ENCODE measurements at regions not wholly inside any gene's neighbourhood (a gene's known extent, or its start where the extent isn't known, plus 50 kb on each side); places are given as distances from the start of the nearest gene placed in this dataset.

DNA sequence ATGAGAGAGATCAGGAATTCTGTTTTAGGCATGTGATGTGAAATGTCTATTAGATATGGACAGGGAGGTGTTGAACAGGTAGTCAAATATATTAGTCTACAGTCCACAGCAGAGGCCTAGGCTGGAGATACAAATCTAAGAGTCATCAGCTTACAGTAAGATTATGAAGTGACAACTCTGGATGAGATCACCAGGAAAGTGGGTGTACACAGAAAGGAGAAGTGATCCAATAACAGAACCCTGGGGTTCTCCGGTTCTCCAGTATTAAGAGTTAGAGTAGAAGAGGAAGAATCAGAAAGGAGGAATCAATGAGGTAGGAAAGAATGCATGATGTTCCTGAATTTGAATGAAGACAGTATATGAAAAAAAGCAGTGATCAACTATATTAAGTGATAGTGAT, 362.3 kb downstream of the FIGN start:
- no peak overlapping the region for H3K4me3 Mint-ChIP-seq
- no peak for DNase-seq
- no peaks in the 10 kb centered on the region for H3K36me3 Mint-ChIP-seq
- H3K27ac Mint-ChIP-seq = no peak overlapping the region
- no peaks in the 10 kb centered on the region for H3K27me3 Mint-ChIP-seq (ENCODE audit: low read depth in 3 of 3)
- H3K9me3 Mint-ChIP-seq = peaks cover 8 to 46% (median 23%) of the 10 kb centered on the region in 6 donors
- H3K4me1 Mint-ChIP-seq = no peaks in the 10 kb centered on the region

DNA sequence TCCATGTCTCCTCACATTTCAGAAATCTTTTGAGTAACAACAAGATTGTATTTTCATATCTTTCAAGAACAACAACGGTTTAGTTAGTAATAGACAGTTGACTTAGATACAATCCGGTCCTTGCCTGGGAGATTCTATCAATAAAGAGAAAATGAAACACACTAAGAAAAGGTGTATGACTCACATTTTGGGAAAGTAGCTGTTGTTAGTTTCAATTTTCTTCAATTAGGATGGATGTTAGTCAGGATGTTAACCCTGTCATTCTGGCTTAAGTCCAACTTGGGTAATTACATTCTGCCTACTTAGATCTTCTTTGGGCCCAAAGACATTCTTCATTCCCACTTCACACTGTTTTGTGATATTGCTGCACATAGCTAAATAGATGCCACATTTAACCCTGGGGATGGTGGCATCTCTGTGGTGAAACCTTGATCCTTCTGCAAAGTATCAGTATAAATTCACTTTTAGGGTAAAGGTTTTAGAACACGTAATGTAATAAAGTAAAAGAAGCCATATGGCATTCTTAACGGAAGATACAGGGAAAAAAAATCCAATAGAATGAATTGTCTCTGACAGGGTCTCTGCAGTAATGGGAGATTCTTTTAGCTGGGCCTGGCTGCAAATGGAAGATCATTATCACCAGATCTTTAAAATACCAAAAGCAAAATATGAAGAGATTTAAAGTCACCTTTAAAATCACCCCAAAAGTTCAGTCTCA, 365.5 kb downstream of the FIGN start:
- no peaks in the 10 kb centered on the region for H3K36me3 Mint-ChIP-seq
- no peak overlapping the region for H3K27ac Mint-ChIP-seq
- DNase-seq = no peak
- no peaks in the 10 kb centered on the region for H3K27me3 Mint-ChIP-seq (ENCODE audit: low read depth in 3 of 3)
- H3K9me3 Mint-ChIP-seq = peaks cover 8 to 42% (median 19%) of the 10 kb centered on the region in 6 donors
- no peak overlapping the region for H3K4me3 Mint-ChIP-seq
- no peaks in the 10 kb centered on the region for H3K4me1 Mint-ChIP-seq

DNA sequence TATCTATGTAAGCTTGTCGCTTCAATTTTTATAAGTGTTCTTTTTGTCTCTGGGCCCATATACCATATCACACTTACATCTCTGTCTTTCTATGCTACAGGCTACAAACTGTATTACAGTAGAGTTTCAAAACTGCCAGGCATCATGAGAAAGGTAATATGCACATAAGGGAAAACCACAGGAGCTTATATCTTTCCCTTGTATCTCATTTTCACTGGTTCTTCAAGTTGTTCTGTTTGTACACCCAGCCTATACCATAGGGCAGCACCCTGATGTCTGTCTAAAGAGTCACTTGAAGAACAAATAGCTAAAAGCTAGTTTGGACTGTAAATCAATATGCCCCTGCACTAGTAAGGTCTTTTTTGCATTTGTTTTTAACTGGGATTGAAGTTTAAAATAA, 366.7 kb downstream of the FIGN start:
- DNase-seq = no peak
- H3K4me1 Mint-ChIP-seq = no peaks in the 10 kb centered on the region
- H3K9me3 Mint-ChIP-seq = peaks cover 9 to 50% (median 23%) of the 10 kb centered on the region in 6 donors

DNA sequence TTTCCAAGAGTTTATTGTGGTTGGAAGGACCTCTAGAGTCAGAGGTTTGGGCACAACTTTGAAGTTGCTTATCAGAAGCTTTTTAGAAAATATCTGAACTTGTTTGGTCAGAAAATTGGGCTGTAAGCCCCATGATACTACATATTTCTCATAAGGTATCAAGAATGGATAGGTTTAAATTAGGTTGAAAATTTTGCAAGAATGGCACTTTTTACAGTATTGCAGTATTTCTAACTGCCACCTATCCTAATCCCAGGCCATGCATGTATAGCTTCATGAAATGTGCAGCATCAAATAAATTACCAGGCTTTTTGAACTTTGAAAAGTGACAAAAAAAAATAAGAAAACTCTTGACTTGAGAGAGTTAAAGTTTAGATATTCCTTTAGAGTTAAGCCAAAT, 367.2 kb downstream of the FIGN start:
- Mint-ChIP-seq H3K4me3 (no peak overlapping the region), H3K36me3 (no peaks in the 10 kb centered on the region), H3K27ac (no peak overlapping the region), H3K27me3 (ENCODE audit: low read depth in 3 of 3) (no peaks in the 10 kb centered on the region), H3K4me1 (no peaks in the 10 kb centered on the region), H3K9me3 (peaks cover 12 to 47% (median 22%) of the 10 kb centered on the region in 6 donors)
- DNase-seq = no peak

More for the DNA sequence above, 366.7 kb downstream of the FIGN start:
- Mint-ChIP-seq H3K4me3 (no peak overlapping the region), H3K27me3 (ENCODE audit: low read depth in 3 of 3) (no peaks in the 10 kb centered on the region), H3K27ac (no peak overlapping the region), H3K36me3 (no peaks in the 10 kb centered on the region)

DNA sequence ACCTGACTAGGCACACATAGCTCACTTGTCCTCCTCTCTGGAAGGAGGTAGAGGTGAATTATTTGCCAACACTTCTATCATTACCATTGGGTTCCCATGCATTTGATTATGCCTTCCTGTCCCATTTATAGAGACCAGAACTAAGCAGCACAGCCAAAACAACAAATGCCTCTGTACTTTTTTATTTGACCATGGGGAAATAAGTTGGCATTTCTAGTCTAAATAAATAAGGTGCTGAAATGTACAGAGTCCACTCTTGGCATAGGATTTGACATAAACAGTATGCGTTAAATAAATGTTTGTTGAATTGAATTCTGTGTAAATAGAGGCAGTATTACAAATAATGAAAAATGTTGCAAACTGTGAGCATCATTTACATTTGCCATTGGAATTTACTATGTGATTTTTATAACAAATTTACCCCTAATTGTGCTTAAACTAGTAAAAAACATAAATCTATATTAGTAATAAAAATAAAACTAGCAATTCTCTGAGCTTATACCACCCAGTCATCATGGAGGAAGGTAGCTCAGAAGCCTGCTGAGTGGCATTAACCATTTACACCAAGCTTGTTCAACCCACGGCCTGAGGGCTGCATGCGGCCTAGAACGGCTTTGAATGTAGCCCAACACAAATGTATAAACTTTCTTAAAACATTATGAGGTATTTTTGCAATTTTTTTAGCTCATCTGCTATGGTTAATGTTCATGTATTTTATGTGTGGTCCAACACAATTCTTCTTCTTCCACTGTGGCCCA, 367.8 kb downstream of the FIGN start:
- Mint-ChIP-seq H3K4me1 (no peaks in the 10 kb centered on the region), H3K9me3 (peaks cover 12 to 45% (median 20%) of the 10 kb centered on the region in 6 donors), H3K27ac (no peak overlapping the region), H3K27me3 (ENCODE audit: low read depth in 3 of 3) (no peaks in the 10 kb centered on the region), H3K4me3 (no peak overlapping the region), H3K36me3 (no peaks in the 10 kb centered on the region)
- DNase-seq = no peak

DNA sequence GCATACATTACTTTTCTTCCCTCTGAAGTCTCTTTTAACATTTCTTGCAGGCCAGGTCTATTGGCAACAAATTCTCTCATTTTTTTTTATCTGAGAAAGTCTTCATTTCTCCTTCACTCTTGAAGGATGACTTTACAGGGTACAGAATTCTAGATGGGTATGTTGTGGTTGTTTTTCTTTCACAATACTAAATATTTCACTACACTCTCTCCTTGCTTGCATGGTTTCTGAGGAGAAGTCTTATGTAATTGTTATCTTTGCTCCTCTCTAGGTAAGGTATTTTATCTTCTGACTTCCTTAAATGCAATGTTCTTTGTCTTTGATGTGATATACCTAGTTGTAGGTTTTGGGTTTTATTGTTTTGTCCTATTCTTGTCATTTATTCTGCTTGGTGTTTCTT, 371.1 kb downstream of the FIGN start:
- Mint-ChIP-seq H3K36me3 (no peaks in the 10 kb centered on the region), H3K9me3 (peaks cover 6 to 24% (median 17%) of the 10 kb centered on the region in 6 donors), H3K4me3 (no peak overlapping the region), H3K27me3 (ENCODE audit: low read depth in 3 of 3) (no peaks in the 10 kb centered on the region), H3K4me1 (no peaks in the 10 kb centered on the region), H3K27ac (no peak overlapping the region)
- DNase-seq = no peak

DNA sequence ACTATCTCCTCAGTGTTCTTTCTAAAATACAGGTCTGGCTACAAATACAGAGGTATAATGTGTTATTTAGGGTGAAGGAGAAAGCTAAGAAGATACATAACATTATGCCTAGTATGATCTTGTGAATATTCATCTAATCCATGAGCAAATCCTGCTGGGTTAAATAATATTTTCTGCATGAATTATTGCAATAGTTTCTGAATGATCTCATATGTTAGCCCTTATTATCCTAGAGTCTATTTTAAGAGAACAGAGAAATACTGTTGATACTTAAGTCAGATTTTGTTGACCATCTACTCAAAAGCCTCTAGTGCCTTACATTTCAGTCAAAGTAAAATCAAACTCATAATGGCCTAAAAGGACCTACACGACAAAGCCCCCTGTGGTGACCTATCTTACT, 382.3 kb downstream of the FIGN start:
- Mint-ChIP-seq H3K4me1 (no peaks in the 10 kb centered on the region), H3K9me3 (peaks cover 4 to 31% (median 17%) of the 10 kb centered on the region in 6 donors), H3K27me3 (ENCODE audit: low read depth in 3 of 3) (peaks cover 0 to 6% (median 0%) of the 10 kb centered on the region in 3 donors), H3K27ac (no peak overlapping the region), H3K4me3 (no peak overlapping the region), H3K36me3 (no peaks in the 10 kb centered on the region)
- DNase-seq = no peak

DNA sequence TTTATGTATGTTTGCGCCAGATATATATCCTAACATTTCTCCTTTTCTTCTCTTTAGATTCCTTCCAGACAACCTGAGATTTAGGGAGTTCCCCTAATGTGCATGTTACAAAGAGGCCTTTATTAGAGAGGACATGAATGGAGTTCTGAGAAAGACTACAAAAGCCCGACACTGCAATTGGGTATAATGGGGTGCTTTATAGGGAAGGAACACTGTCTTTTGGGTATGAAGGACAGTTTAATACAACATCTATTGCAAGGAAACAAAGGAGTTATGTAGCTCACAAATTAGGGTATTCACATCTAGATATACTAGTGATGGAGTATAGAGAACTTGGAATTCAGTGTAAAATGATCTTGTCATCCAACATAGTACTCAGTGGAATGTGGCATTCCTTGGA, 383.8 kb downstream of the FIGN start:
- H3K4me3 Mint-ChIP-seq = no peak overlapping the region
- peaks cover 0 to 6% (median 0%) of the 10 kb centered on the region in 3 donors for H3K27me3 Mint-ChIP-seq (ENCODE audit: low read depth in 3 of 3)
- no peaks in the 10 kb centered on the region for H3K36me3 Mint-ChIP-seq
- H3K9me3 Mint-ChIP-seq = peaks cover 0 to 29% (median 13%) of the 10 kb centered on the region in 6 donors
- DNase-seq = no peak
- H3K27ac Mint-ChIP-seq = no peak overlapping the region
- no peaks in the 10 kb centered on the region for H3K4me1 Mint-ChIP-seq

DNA sequence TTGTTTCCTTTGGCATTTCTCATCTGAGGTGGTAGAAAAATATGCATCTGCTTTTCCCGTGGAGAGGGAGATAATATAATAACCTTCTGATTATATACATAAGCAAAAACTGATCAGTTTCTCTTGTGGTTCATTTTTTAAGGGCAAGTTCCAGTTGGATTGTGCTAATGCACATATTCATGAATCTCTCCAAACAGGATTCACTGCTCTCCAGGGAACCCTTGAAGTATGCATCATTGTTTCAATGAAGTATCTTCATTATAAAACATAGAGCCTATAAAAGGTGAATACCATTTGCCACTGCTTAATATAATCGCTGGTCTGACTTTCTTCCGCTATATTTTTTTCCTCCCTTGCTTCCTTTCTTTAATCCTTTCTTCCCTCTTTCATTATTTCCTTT, 384.7 kb downstream of the FIGN start:
- Mint-ChIP-seq H3K27me3 (ENCODE audit: low read depth in 3 of 3) (peaks cover 0 to 6% (median 0%) of the 10 kb centered on the region in 3 donors), H3K27ac (no peak overlapping the region), H3K36me3 (no peaks in the 10 kb centered on the region), H3K9me3 (peaks cover 0 to 25% (median 8%) of the 10 kb centered on the region in 6 donors), H3K4me1 (no peaks in the 10 kb centered on the region), H3K4me3 (no peak overlapping the region)
- no peak for DNase-seq

DNA sequence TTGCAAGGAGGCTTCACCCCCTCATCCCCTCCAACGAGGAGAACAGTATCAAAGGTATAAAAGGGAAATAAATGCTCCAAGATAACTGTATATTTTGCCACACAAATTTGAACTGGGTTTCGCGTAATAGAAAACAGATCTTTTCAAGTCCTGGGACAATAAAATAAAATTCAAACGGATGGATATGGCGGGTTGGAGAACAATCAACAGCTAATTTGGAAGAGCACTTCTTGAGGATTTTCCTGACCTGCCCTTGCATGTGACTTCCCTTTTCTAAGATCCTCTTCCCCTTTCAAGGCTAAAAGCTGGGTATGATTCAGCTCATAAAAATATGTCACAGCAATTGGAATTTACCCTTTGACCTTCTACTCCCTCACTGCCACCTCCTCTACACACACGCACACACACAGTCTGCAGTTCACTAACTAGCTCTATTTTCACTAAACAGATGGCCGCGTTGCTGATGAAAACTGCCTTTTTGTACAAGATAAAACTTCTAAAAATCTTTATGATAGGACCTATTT, 386.9 kb downstream of the FIGN start:
- Mint-ChIP-seq H3K27me3 (ENCODE audit: low read depth in 3 of 3) (peaks cover 0 to 6% (median 0%) of the 10 kb centered on the region in 3 donors), H3K36me3 (no peaks in the 10 kb centered on the region), H3K27ac (no peak overlapping the region), H3K4me3 (no peak overlapping the region), H3K9me3 (peaks cover 0 to 24% (median 6%) of the 10 kb centered on the region in 6 donors), H3K4me1 (no peaks in the 10 kb centered on the region)
- no peak for DNase-seq

DNA sequence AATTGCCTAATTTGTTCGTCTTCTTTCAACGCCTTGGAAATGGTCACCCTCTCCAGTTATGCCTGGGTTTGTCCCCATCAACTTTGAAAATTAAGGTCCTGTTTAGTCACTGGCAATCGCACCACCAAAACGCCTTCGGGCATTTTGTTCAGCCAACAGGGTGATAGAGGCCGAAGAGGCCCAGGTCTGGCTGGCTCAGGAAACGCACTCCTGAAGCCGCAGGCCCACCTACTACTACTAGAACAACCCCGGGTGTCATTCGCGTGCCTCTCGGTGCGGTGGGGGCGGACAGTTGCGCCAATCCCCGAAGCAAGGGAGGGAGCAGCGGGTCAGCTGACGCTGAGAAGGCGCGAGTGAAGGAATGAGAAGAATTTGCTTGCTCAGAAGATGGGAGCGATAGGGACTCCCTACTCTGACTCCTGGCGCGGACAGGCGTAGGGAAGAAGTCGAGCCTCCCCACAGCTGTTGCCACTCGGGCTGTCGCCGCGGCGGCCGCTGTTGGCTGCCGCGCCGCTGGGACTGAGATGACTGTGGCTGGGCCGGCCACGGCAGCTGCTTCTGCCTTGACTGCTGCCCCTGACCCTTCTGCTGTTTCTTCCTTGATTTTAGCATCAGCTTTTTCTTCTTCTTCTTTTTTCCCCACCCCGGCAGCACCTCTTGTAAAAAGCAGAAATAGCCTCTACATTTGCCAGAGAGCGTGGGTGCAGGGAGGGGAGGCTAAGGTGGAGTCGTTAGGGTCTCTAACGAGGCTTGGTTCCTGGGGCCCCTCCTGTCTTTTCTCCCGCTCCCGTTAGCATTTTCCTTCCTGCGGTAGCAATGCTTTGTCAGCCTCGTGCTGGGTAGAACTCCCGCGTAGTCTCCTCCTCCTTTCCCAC, 387.6 kb downstream of the FIGN start:
- Mint-ChIP-seq H3K9me3 (peaks cover 0 to 23% (median 7%) of the 10 kb centered on the region in 6 donors), H3K4me3 (peak overlapping the region in 1 of 5 donors; percentile 21), H3K4me1 (no peaks in the 10 kb centered on the region), H3K27me3 (ENCODE audit: low read depth in 3 of 3) (peaks cover 0 to 6% (median 0%) of the 10 kb centered on the region in 3 donors), H3K27ac (no peak overlapping the region), H3K36me3 (no peaks in the 10 kb centered on the region)
- no peak for DNase-seq

DNA sequence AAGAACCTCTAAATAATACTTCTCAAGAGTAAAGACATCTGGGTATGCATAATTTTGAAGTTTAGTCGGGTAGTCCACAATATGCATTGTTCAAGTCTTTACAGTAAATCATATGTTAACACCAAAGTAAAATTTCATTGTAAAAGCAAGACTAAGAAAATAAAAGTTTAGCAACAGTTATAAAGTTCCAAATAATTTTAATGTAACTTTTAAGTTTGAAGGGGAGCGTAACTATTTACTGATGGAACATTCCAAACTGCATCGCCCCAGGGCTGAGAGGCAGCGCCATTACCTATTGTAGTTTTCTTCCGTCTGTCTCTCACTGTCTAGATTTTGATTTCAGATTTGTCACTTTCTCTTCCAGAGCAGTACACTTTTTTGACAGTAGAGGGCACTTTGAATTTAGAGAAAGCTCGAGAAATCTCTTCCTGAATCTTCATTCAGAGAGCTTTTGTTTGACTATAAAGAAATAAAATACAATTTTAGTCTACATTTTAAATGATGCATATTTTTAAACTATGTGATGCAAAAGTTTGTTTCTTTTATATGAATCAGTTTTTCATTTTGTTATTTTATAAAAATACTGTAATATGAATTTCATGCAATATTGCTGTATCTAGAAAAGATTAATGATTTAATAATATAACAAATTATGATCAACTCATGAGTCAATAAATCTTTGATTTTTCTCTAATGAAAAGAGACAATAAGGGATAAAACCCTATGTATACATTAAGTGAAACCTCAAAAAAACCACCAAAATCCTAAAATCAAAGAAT, 389.8 kb downstream of the FIGN start:
- Mint-ChIP-seq H3K4me1 (no peaks in the 10 kb centered on the region), H3K4me3 (no peak overlapping the region), H3K36me3 (no peaks in the 10 kb centered on the region), H3K9me3 (peaks cover 3 to 19% (median 10%) of the 10 kb centered on the region in 6 donors), H3K27ac (no peak overlapping the region), H3K27me3 (ENCODE audit: low read depth in 3 of 3) (peaks cover 0 to 4% (median 0%) of the 10 kb centered on the region in 3 donors)
- DNase-seq = no peak

DNA sequence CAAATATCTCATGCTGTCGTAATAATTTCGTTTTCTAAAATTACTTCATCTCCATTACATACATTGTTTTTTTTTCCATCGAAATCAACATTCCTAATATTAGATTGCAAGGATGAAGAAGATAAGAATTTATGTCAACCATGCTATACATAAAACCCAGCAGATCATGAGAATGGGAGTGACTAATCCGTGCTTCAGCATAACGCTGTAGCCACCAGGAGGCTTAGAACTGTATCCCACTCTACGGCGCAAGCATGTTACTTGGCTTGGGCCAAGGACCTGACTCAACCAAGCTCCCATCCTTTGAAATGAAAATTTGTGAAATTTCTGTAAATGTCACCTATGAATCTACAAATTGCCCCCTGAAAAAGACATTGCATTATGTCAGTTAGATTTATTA, 392.5 kb downstream of the FIGN start:
- Mint-ChIP-seq H3K36me3 (no peaks in the 10 kb centered on the region), H3K27me3 (ENCODE audit: low read depth in 3 of 3) (no peaks in the 10 kb centered on the region), H3K27ac (no peak overlapping the region), H3K4me3 (no peak overlapping the region), H3K4me1 (no peaks in the 10 kb centered on the region), H3K9me3 (peaks cover 3 to 25% (median 8%) of the 10 kb centered on the region in 6 donors)
- no peak for DNase-seq
